ENCODE measurements at regions not wholly inside any gene's neighbourhood (a gene's known extent, or its start where the extent isn't known, plus 50 kb on each side); places are given as distances from the start of the nearest gene placed in this dataset.

- TF ChIP-seq CTCF (IDR thresholded peaks at IDR 0.05) = no peak
- TF ChIP-seq CBX8 (IDR thresholded peaks at IDR 0.05) = no peak
- TF ChIP-seq CHD2 (IDR thresholded peaks at IDR 0.05; ENCODE audit: low read length, partially characterized antibody) = no peak
- no peak for TF ChIP-seq FOSL2 (IDR thresholded peaks at IDR 0.05)
- TF ChIP-seq FOSL2 (CRISPR knock-in tag; IDR thresholded peaks at IDR 0.05) = no peak
- TF ChIP-seq JUNB (IDR thresholded peaks at IDR 0.05) = no peak
- TF ChIP-seq POLR2A (IDR thresholded peaks at IDR 0.05; ENCODE audit: low read length) = no peak
These were observed 79.6 kb upstream of the PSMA6 start for GRCh38 chr14:35212471-35213142.

Data from A549 (cell line).